CD4-positive, alpha-beta memory T cell (primary cell): ENCODE measurements at regions not wholly inside any gene's neighbourhood (a gene's known extent, or its start where the extent isn't known, plus 50 kb on each side); places are given as distances from the start of the nearest gene placed in this dataset.
"Not testable (repeated sequence)": the region's sequence is repeated elsewhere in the genome, so short reads cannot be mapped to it uniquely, and the experiment has no call there.

ENCODE experiments used
- CTCF ChIA-PET: fragments of 350-600 bp; sonication (Branson Sonifier 250); formaldehyde crosslinking; loops from one replicate; lab custom pipeline; 2021; ENCODE audit warnings: inconsistent platforms; ENCODE audit not compliant: partially characterized antibody; lab: Charles Lee
- POLR2A ChIA-PET: fragments of 350-600 bp; sonication (Branson Sonifier 250); formaldehyde crosslinking; loops from one replicate; lab custom pipeline; 2021; ENCODE audit not compliant: partially characterized antibody; lab: Charles Lee
- DNase-seq, 5 donors: peaks; one replicate each; pipeline versions ENCODE4 v3.0.0 to v3.0.0-alpha.2; 2020 to 2022; ENCODE audit warnings: mixed read lengths in 1 of 5
- H3K27ac ChIP-seq: one replicate; pipeline ENCODE4 v1.7.0; 2013; ENCODE audit warnings: low read depth, low read length
- H3K27me3 ChIP-seq: 2 replicates; pipeline ENCODE4 v1.7.0; 2013; ENCODE audit warnings: mild to moderate bottlenecking, low read length, moderate library complexity; ENCODE audit not compliant: insufficient read depth
- H3K36me3 ChIP-seq: 2 replicates; pipeline ENCODE4 v1.7.0; 2013; ENCODE audit warnings: mild to moderate bottlenecking, low read length, moderate library complexity; ENCODE audit not compliant: insufficient read depth
- H3K4me1 ChIP-seq: 2 replicates; pipeline ENCODE4 v1.7.0; 2013; ENCODE audit warnings: mild to moderate bottlenecking, low read length, moderate library complexity; ENCODE audit not compliant: insufficient read depth
- H3K4me3 ChIP-seq, 2 donors: one replicate each; pipeline ENCODE4 v1.7.0; 2013; ENCODE audit warnings: low read length in 2 of 2, mild to moderate bottlenecking in 1 of 2
- H3K9me3 ChIP-seq, 2 donors: one replicate each; pipeline ENCODE4 v1.7.0; 2013; ENCODE audit warnings: low read length in 2 of 2, control low read depth in 1 of 2; ENCODE audit not compliant: control insufficient read depth in 1 of 2
- H3K27ac Mint-ChIP-seq, 7 donors: one replicate each; pipeline ENCODE4 v1.8.0; 2020 to 2021; ENCODE audit warnings: mixed read lengths in 7 of 7, mild to moderate bottlenecking in 6 of 7, inconsistent platforms in 3 of 7, moderate library complexity in 3 of 7
- H3K27me3 Mint-ChIP-seq, 2 donors: one replicate each; pipeline ENCODE4 v1.8.0; 2020 to 2021; ENCODE audit warnings: mixed read lengths in 2 of 2
- H3K36me3 Mint-ChIP-seq, 2 donors: one replicate each; pipeline ENCODE4 v1.8.0; 2020 to 2021; ENCODE audit warnings: mixed read lengths in 2 of 2, inconsistent platforms in 1 of 2, mild to moderate bottlenecking in 1 of 2
- H3K4me1 Mint-ChIP-seq, 4 donors: one replicate each; pipeline ENCODE4 v1.8.0; 2020 to 2021; ENCODE audit warnings: mixed read lengths in 4 of 4, mild to moderate bottlenecking in 1 of 4
- H3K4me3 Mint-ChIP-seq, 8 donors: one replicate each; pipeline ENCODE4 v1.8.0; 2020 to 2021; ENCODE audit warnings: mixed read lengths in 8 of 8, mild to moderate bottlenecking in 7 of 8, moderate library complexity in 6 of 8, inconsistent platforms in 3 of 8
- H3K9me3 Mint-ChIP-seq, 8 donors: one replicate each; pipeline ENCODE4 v1.8.0; 2020 to 2021; ENCODE audit warnings: mixed read lengths in 8 of 8, mild to moderate bottlenecking in 5 of 8, inconsistent platforms in 3 of 8, moderate library complexity in 1 of 8
- intact Hi-C: fragments of 100-400 bp; cut with micrococcal nuclease; formaldehyde crosslinking; loops from one replicate; pipeline ENCODE4 v1.15.1; 2023

DNA sequence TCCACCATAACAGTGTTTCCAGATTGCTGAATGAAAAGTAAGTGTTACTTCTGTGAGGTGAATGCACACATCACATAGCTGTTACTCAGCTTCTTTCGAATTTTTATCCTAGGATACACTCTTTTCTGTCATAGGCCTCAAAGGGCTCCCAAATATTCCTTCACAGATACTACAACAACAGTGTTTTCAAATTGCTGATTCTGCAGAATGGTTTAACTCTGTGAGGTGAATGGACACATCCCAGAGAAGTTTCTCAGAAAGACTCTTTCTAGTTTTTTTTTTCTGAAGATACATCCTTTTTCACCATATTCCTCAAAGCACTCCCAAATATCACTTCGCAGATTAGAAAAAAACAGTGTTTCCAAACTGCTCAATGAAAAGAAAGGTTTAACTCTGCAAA, 221.1 kb downstream of the OR4A5 start:
- no peak overlapping the region for H3K4me3 Mint-ChIP-seq
- H3K27me3 Mint-ChIP-seq: no peaks in the 10 kb centered on the region
- H3K4me1 Mint-ChIP-seq: no peaks in the 10 kb centered on the region
- POLR2A ChIA-PET: no interaction called here
- Histone ChIP-seq H3K4me1 (no peaks in the 10 kb centered on the region), H3K4me3 (no peak overlapping the region), H3K27ac (no peak overlapping the region), H3K36me3 (no peaks in the 10 kb centered on the region), H3K27me3 (no peaks in the 10 kb centered on the region), H3K9me3 (peaks cover 0 to 27% of the 10 kb centered on the region in 2 donors)
- CTCF ChIA-PET: no interaction called here
- peaks cover 0 to 85% (median 57%) of the 10 kb centered on the region in 8 donors for H3K9me3 Mint-ChIP-seq
- H3K27ac Mint-ChIP-seq: no peak overlapping the region
- peaks cover 0 to 4% of the 10 kb centered on the region in 2 donors for H3K36me3 Mint-ChIP-seq
- no peak for DNase-seq
- intact Hi-C loops: no loop called here

DNA sequence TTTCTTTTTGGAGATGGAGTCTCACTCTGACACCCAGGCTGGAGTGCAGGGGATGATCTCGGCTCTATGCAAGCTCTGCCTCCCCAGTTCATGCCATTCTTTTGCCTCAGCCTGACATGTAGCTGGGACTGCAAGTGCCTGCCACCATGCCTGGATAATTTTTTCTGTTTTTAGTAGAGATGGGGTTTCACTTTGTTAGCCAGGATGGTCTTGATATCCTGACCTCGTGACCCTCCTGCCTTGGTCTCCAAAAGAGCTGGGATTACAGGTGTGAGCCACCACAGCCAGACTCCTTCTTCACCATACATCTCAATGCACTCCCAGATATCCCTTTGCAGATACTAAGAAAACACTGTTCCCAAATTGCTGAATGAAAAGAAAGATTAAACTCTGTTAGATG, 224.3 kb downstream of the OR4A5 start:
- Histone ChIP-seq H3K27me3 (no peaks in the 10 kb centered on the region), H3K27ac (no peak overlapping the region), H3K4me3 (no peak overlapping the region), H3K36me3 (no peaks in the 10 kb centered on the region), H3K9me3 (peaks cover 0 to 31% of the 10 kb centered on the region in 2 donors), H3K4me1 (no peaks in the 10 kb centered on the region)
- Mint-ChIP-seq H3K4me1 (no peaks in the 10 kb centered on the region), H3K27ac (no peak overlapping the region), H3K4me3 (no peak overlapping the region), H3K27me3 (no peaks in the 10 kb centered on the region), H3K36me3 (peaks cover 0 to 6% of the 10 kb centered on the region in 2 donors), H3K9me3 (peaks cover 0 to 85% (median 58%) of the 10 kb centered on the region in 8 donors)
- intact Hi-C loops: no loop called here
- DNase-seq: no peak
- ChIA-PET POLR2A (no interaction called here), CTCF (no interaction called here)

DNA sequence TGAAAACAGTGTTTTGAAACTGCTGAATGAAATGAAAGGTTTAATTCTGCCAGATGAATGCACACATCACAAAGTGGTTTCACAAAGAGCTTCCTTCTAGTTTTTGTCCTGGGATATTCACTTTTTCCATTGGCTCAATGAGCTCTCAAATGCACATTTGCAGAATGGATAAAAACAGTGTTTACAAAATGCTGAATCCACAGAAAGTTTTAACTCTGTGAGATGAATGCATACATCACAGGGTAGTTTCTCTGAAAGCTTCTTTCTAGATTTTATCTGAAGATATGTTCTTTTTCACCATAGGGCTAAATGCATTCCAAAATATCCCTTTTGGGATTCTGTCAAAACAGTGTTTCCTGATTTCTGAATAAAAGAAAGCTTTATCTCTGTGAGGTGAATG, 237.6 kb downstream of the OR4A5 start:
- Mint-ChIP-seq H3K9me3 (peaks cover 0 to 52% (median 38%) of the 10 kb centered on the region in 8 donors), H3K27ac (no peak overlapping the region), H3K4me1 (no peaks in the 10 kb centered on the region), H3K27me3 (no peaks in the 10 kb centered on the region), H3K36me3 (peaks cover 0 to 3% of the 10 kb centered on the region in 2 donors), H3K4me3 (no peak overlapping the region)
- intact Hi-C loops: no loop called here
- POLR2A ChIA-PET: no interaction called here
- H3K9me3 ChIP-seq: peaks cover 0 to 11% of the 10 kb centered on the region in 2 donors
- no peaks in the 10 kb centered on the region for H3K27me3 ChIP-seq
- no peak overlapping the region for H3K27ac ChIP-seq
- no peak for DNase-seq
- H3K4me1 ChIP-seq: no peaks in the 10 kb centered on the region
- no peak overlapping the region for H3K4me3 ChIP-seq
- CTCF ChIA-PET: no interaction called here
- H3K36me3 ChIP-seq: no peaks in the 10 kb centered on the region

DNA sequence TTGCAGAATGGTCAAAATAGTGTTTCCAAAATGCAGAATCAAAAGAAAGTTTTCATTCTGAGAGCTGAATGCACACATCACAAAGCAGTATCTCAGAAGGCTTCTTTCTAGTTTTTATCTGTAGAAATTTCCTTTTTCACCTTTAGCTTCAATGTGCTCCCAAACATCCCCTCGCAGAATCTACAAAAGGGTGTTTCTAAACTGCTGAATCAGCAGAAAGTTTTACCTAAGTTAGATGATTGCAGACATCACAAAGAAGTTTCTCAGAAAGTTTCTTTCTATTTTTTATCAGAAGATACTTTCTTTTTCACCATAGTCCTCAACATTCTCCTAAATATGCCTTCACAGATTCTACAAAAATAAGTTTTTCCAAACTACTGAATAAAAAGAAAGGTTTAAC, 239.8 kb downstream of the OR4A5 start:
- H3K27me3 Mint-ChIP-seq: no peaks in the 10 kb centered on the region
- intact Hi-C loops: no loop called here
- Histone ChIP-seq H3K4me3 (no peak overlapping the region), H3K27me3 (no peaks in the 10 kb centered on the region), H3K4me1 (no peaks in the 10 kb centered on the region), H3K27ac (no peak overlapping the region), H3K36me3 (no peaks in the 10 kb centered on the region), H3K9me3 (peaks cover 0 to 11% of the 10 kb centered on the region in 2 donors)
- H3K27ac Mint-ChIP-seq: no peak overlapping the region
- H3K4me1 Mint-ChIP-seq: no peaks in the 10 kb centered on the region
- H3K9me3 Mint-ChIP-seq: peaks cover 0 to 42% (median 33%) of the 10 kb centered on the region in 8 donors
- CTCF ChIA-PET: no interaction called here
- no peak overlapping the region for H3K4me3 Mint-ChIP-seq
- POLR2A ChIA-PET: no interaction called here
- DNase-seq: no peak
- peaks cover 0 to 3% of the 10 kb centered on the region in 2 donors for H3K36me3 Mint-ChIP-seq

DNA sequence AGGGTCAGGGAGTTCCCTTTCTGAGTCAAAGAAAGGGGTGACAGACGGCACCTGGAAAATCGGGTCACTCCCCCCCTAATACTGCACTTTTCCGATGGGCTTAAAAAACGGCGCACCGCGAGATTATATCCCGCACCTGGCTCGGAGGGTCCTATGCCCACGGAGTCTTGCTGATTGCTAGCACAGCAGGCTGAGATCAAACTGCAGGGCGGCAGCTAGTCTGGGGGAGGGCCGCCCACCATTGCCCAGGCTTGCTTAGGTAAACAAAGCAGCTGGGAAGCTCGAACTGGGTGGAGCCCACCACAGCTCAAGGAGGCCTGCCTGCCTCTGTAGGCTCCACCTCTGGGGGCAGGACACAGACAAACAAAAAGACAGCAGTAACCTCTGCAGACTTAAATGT, 240.5 kb downstream of the OR4A5 start:
- intact Hi-C loops, H3K27ac Mint-ChIP-seq, H3K4me1 Mint-ChIP-seq, H3K36me3 ChIP-seq, DNase-seq, CTCF ChIA-PET, H3K4me3 Mint-ChIP-seq, POLR2A ChIA-PET, H3K4me3 ChIP-seq, H3K4me1 ChIP-seq, H3K27me3 Mint-ChIP-seq, H3K36me3 Mint-ChIP-seq, H3K27ac ChIP-seq, H3K27me3 ChIP-seq: not testable (repeated sequence)
- H3K9me3 ChIP-seq: peaks cover 0 to 11% of the 10 kb centered on the region in 2 donors
- peaks cover 0 to 38% (median 32%) of the 10 kb centered on the region in 8 donors for H3K9me3 Mint-ChIP-seq

DNA sequence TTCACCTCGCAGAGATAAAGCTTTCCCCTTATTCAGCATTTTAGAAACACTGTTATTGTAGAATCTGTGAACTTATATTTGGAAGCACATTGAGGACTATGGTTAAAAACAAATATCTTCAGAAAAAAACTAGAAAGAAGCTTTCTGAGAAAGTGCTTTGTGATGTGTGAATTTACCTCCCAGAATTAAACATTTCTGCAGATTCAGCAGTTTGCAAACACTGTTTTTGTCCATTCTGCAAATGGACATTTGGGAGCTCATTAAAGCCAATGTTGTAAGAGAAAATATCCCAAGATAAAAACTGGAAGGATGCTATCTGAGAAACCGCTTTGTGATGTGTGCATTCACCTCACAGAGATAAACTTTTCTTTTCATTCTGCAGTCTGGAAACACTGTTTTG, 272.7 kb downstream of the OR4A5 start:
- Mint-ChIP-seq H3K9me3 (peaks cover 0 to 88% (median 45%) of the 10 kb centered on the region in 8 donors), H3K27ac (no peak overlapping the region), H3K27me3 (no peaks in the 10 kb centered on the region), H3K4me1 (no peaks in the 10 kb centered on the region), H3K36me3 (peaks cover 0 to 6% of the 10 kb centered on the region in 2 donors), H3K4me3 (no peak overlapping the region)
- Histone ChIP-seq H3K4me1 (no peaks in the 10 kb centered on the region), H3K36me3 (no peaks in the 10 kb centered on the region), H3K27me3 (no peaks in the 10 kb centered on the region), H3K4me3 (no peak overlapping the region), H3K27ac (no peak overlapping the region), H3K9me3 (peaks cover 4 to 37% of the 10 kb centered on the region in 2 donors)
- intact Hi-C loops: no loop called here
- CTCF ChIA-PET: no interaction called here
- DNase-seq: no peak
- POLR2A ChIA-PET: no interaction called here

DNA sequence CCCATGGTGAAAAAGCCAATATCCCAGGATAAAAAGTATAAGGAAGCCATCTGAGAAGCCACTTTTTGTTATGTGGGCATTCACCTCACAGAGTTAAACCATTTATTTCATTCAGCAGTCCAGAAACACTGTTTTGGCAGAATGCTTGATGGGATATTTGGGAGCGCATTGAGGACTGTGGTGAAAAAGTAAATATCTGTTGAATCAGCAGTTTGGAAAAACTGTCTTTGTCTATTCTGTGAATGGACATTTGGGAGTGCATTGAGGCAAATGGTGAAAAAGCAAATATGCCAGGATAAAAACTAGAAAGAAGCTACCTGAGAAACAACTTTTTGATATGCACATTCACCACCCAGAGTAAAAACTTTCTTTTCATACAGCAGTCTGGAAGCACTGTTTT, 276.2 kb upstream of the TRIM48 start:
- Histone ChIP-seq H3K9me3 (peaks cover 0 to 25% of the 10 kb centered on the region in 2 donors), H3K36me3 (no peaks in the 10 kb centered on the region), H3K4me3 (no peak overlapping the region), H3K4me1 (no peaks in the 10 kb centered on the region), H3K27ac (no peak overlapping the region), H3K27me3 (no peaks in the 10 kb centered on the region)
- intact Hi-C loops: no loop called here
- Mint-ChIP-seq H3K36me3 (peaks cover 0 to 7% of the 10 kb centered on the region in 2 donors), H3K27ac (no peak overlapping the region), H3K27me3 (no peaks in the 10 kb centered on the region), H3K9me3 (peaks cover 0 to 79% (median 50%) of the 10 kb centered on the region in 8 donors), H3K4me1 (no peaks in the 10 kb centered on the region), H3K4me3 (no peak overlapping the region)
- CTCF ChIA-PET: no interaction called here
- no peak for DNase-seq
- POLR2A ChIA-PET: no interaction called here

DNA sequence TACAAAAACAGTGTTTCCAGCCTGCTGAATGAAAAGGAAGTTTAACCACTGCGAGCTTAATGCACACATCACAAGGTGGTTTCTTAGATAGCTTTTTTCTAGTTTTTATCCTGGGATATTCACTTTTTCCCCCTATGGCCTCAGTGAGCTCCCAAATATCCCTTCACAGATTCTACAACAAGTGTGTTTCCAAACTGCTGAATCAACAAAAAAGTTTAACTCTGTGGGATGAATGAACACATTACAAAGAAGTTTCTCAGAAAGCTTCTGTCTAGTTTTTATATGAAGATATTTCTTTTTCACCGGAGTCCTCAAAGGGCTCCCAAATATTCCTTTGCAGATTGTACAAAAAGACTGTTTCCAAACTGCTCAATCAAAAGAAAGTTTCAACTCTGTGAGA, 233.1 kb upstream of the TRIM48 start:
- H3K4me3 ChIP-seq, H3K4me1 Mint-ChIP-seq, H3K4me3 Mint-ChIP-seq, H3K27me3 Mint-ChIP-seq, CTCF ChIA-PET, H3K27me3 ChIP-seq, H3K27ac Mint-ChIP-seq, H3K36me3 ChIP-seq, H3K27ac ChIP-seq, H3K4me1 ChIP-seq, DNase-seq, H3K36me3 Mint-ChIP-seq, intact Hi-C loops, POLR2A ChIA-PET: not testable (repeated sequence)
- H3K9me3 ChIP-seq: peaks cover 0 to 16% of the 10 kb centered on the region in 2 donors
- peaks cover 0 to 72% (median 50%) of the 10 kb centered on the region in 8 donors for H3K9me3 Mint-ChIP-seq
